Left colon (tissue), 2 donors: ENCODE measurements at regions not wholly inside any gene's neighbourhood (a gene's known extent, or its start where the extent isn't known, plus 50 kb on each side); places are given as distances from the start of the nearest gene placed in this dataset.
"Not testable (repeated sequence)": the region's sequence is repeated elsewhere in the genome, so short reads cannot be mapped to it uniquely, and the experiment has no call there.

ENCODE experiments used
- ATAC-seq: fragments of 200-7000 bp; cut with Tn5 transposase; one replicate; pipeline ENCODE4 v1.9.1; 2020; ENCODE audit warnings: mild to moderate bottlenecking, moderate library complexity
- DNase-seq, 2 donors: peaks; one replicate each; pipeline ENCODE4 v3.0.0-alpha.2; 2020
- intact Hi-C, 2 donors: fragments of 100-400 bp; cut with DNase I in 1 of 2; cut with micrococcal nuclease in 1 of 2; formaldehyde crosslinking; loops; one replicate each; pipeline versions ENCODE4 v1.11.2 to v1.14.0; 2022; cut with DNase I, micrococcal nuclease
- donor health status: DM: no; HTN: no; CAD: no.
- donor health status: DM: yes; HTN: yes; CAD: no.

DNA sequence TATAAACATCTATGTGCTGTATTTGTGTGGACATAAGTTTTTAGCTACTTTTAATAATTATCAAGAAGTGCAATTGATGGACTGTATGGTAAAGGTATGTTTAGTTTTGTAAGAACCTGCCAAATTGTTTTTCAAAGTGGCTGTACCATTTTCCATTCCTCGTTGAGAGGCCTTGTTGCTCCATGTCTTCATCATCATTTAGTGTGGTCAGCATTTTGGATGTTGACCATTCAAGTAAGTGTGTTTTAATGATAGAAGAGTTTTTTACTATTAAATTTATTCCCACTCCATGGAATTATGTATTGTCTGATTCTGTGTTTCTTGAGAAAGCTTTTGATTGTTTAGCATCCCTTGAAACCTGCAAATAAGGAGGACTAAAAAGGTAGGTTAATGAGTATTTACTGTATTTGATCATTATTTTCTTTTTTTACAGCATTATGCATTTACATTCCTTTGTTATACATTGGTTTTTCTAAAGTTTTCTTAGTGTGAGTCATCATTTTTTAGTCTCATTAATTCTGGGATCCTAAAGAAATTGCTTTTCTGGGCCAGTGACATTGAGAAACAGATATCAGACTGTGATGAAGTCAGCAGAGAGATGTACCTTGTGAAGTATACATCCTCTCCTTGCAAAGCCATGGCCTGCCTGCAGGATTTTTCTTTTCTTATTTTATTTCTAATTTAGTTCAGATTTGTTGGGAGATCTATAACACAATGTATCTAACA is 312.8 kb upstream of the PTCHD4 start:
- ATAC-seq: no peak
- no peak for DNase-seq
- intact Hi-C loops: no loop called here

DNA sequence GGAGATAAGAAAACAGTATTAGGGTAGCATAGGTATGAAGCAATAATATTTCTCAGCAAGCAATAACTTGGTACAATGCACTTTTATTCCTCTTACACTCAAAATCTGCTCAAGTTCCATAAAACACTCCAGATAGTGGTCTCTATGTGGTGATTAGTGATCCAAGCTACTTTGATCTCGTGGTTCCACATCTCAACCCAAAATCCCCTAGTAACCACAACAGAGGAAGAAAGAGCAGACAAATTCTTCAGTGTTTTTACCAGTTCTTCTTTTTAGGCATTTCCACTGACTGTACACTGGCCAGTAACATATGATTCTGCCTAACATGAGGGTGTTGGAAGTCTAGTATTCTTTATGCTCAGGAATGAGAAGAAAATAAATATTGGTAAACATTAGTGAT is 309.0 kb upstream of the PTCHD4 start:
- ATAC-seq (no peak), DNase-seq (no peak)
- intact Hi-C loops: no loop called here

- intact Hi-C loops: no loop called here
Measured at GRCh38 chr6:48417927-48418326, 306.9 kb upstream of the PTCHD4 start.

GRCh38 chr6:48412656-48413055 is 301.7 kb upstream of the PTCHD4 start:
- ATAC-seq (no peak), DNase-seq (no peak)
- intact Hi-C loops: no loop called here

More at GRCh38 chr6:48417927-48418326, 306.9 kb upstream of the PTCHD4 start:
- ATAC-seq: no peak
- DNase-seq: no peak

DNA sequence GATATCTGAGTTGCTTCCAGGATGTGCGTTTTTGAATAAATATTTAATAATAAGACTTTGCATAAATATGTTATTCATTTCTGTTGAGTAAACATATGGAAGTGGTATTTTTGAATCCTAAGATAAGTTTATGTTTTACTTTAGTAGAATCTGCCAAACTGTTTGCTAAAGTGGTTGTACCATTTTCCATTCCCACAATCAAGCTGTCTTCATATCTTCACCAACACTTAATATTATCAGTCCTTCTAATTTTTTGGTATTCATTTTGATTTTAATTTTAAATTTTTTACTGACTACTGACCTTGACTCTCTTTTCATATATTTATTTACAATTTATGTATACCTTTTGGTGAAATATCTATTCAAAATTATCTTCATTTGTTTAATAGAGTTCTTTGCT is 293.9 kb upstream of the PTCHD4 start:
- ATAC-seq: no peak
- no peak for DNase-seq
- intact Hi-C loops: no loop called here

GRCh38 chr6:48403587-48403986 is 292.6 kb upstream of the PTCHD4 start:
- intact Hi-C loops: no loop called here
- ATAC-seq: no peak
- no peak for DNase-seq

- no peak for DNase-seq
- intact Hi-C loops: no loop called here
- ATAC-seq: no peak
Measured at GRCh38 chr6:48401016-48401415, 290.0 kb upstream of the PTCHD4 start.

GRCh38 chr6:48397887-48398286 is 286.9 kb upstream of the PTCHD4 start:
- no peak for ATAC-seq
- intact Hi-C loops: no loop called here
- no peak for DNase-seq

GRCh38 chr6:48389146-48390043 is 278.4 kb upstream of the PTCHD4 start:
- intact Hi-C loops: no loop called here
- peak; percentile 87 for ATAC-seq
- DNase-seq: peak; percentile 53 to 78

- ATAC-seq (peak; percentile 58), DNase-seq (no peak)
- intact Hi-C loops: no loop called here
Measured at GRCh38 chr6:48388044-48388443, 277.0 kb upstream of the PTCHD4 start.

- DNase-seq: no peak
- ATAC-seq: peak; percentile 80
- intact Hi-C loops: no loop called here
Measured at GRCh38 chr6:48378884-48379407, 267.9 kb upstream of the PTCHD4 start.

DNA sequence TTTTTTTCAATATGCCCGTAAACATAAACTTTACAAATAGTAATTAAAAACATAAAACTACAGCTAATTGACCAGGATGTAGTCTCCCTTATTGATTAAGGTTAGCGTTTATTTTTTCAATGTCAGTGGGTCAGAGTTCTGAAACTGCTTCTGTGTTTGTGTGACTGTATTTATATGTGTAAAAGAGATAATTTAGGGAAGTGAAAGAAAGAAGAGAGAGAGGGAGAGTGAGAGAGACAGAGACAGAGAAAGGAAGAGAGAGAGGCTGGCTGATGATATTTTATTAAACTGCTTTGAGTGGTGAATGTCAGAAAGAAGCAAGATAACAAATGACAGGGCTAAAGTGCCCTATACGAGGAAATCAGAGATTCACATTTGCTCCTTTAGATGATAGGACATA is 266.1 kb upstream of the PTCHD4 start:
- intact Hi-C loops: no loop called here
- ATAC-seq (no peak), DNase-seq (no peak)

DNA sequence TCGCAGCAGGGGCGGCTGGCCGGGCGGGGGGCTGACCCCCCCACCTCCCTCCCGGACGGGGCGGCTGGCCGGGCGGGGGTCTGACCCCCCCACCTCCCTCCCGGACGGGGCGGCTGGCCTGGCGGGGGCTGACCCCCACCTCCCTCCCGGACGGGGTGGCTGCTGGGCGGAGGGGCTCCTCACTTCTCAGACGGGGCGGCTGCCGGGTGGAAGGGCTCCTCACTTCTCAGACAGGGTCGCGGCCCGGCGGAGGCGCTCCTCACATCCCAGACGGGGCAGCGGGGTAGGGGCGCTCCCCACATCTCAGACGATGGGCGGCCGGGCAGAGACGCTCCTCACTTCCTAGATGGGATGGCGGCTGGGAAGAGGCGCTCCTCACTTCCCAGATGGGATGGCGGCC is 260.2 kb upstream of the PTCHD4 start:
- intact Hi-C loops, DNase-seq, ATAC-seq: not testable (repeated sequence)

- DNase-seq (no peak), ATAC-seq (no peak)
- intact Hi-C loops: no loop called here
Measured at GRCh38 chr6:48369100-48369499, 258.1 kb upstream of the PTCHD4 start.

DNA sequence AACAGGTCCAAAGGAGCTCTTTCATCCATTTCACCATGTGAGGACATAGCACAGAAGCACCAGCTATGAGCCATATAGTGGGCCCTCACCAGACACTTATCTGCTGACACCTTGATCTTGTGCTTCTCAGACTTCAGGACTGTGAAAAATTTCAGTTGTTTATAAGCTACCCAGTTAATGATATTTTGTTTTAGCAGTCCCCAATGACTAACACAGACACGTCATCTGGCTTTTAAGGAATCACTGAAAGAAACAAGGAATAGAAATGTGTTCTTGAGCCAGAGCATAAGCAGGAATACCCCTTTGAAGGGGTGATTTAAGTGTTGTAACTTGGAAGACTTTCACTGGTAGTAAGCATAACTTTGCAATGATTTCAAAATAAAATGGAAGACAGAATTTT is 214.7 kb upstream of the PTCHD4 start:
- DNase-seq (no peak), ATAC-seq (no peak)
- intact Hi-C loops: no loop called here

- ATAC-seq: no peak
- intact Hi-C loops: no loop called here
Measured at GRCh38 chr6:48318670-48319069, 207.7 kb upstream of the PTCHD4 start.

GRCh38 chr6:48315915-48316314 is 204.9 kb upstream of the PTCHD4 start:
- DNase-seq (no peak), ATAC-seq (no peak)
- intact Hi-C loops: no loop called here

More at GRCh38 chr6:48318670-48319069, 207.7 kb upstream of the PTCHD4 start:
- DNase-seq: no peak

DNA sequence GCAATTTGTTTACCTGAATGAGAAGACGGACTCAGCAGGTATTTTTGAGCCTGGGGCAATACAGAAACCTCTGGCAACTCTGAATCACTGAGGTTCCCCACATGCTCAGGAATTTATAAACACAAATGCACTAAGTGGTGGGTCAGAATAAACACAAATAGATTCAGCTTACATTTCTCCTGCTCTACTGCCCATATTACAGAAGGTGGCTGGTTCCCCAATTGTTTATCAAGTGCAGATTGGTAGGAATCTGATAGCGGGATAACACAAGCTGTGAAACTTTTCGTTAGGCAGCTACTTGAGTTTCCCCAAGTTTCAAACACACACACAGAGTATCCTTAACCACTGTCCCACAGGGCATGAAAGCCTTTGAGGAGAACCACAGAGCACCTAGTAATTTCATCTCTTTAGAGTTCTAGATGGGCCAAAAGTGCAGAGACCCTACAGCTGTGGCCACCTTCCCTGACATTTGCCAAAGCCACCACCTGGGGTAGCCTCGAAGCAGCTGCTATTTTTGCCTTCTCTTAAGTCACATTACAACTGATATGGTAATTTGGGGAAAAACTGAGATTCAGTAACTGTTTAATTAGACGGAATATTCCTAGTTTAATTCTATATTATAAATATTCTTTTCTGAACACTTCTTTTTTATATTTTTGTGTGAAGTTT is 204.2 kb upstream of the PTCHD4 start:
- DNase-seq: no peak
- intact Hi-C loops: no loop called here
- ATAC-seq: no peak

- intact Hi-C loops: no loop called here
- ATAC-seq: no peak
Measured at GRCh38 chr6:48311301-48311700, 200.3 kb upstream of the PTCHD4 start.

More at GRCh38 chr6:48311301-48311700, 200.3 kb upstream of the PTCHD4 start:
- no peak for DNase-seq
